Lower leg skin (tissue), 3 donors: ENCODE measurements at regions not wholly inside any gene's neighbourhood (a gene's known extent, or its start where the extent isn't known, plus 50 kb on each side); places are given as distances from the start of the nearest gene placed in this dataset.

Source experiments
- CTCF ChIP-seq, 3 donors: fragments of 450-650 bp; IDR thresholded peaks; one replicate each; pipeline ENCODE4 v1.5.1; 2016; ENCODE audit warnings: antibody characterized with exemption in 3 of 3, mild to moderate bottlenecking in 3 of 3, moderate library complexity in 2 of 3
- POLR2A ChIP-seq, 2 donors: fragments of 450-650 bp; IDR thresholded peaks; one replicate each; pipeline ENCODE4 v1.6.1; 2016 to 2017; ENCODE audit warnings: antibody characterized with exemption in 2 of 2, mild to moderate bottlenecking in 1 of 2, moderate library complexity in 1 of 2

- TF ChIP-seq CTCF (IDR thresholded peaks at IDR 0.05) (no peak), POLR2A (IDR thresholded peaks at IDR 0.05) (no peak)
Observed at GRCh38 chr16:9657641-9658040, 524.6 kb downstream of the GRIN2A start.
